Vagina (tissue), 2 donors: ENCODE measurements at regions not wholly inside any gene's neighbourhood (a gene's known extent, or its start where the extent isn't known, plus 50 kb on each side); places are given as distances from the start of the nearest gene placed in this dataset.

Experiments used
- DNase-seq, 2 donors: peaks; one replicate each; pipeline ENCODE4 v3.0.0-alpha.2; 2017; ENCODE audit errors: extremely low spot score in 2 of 2
- H3K27ac ChIP-seq: fragments of 200-600 bp; sonication (generic); one replicate; pipeline ENCODE4 v1.5.1; 2019
- H3K27me3 ChIP-seq: fragments of 200-600 bp; sonication (generic); one replicate; pipeline ENCODE4 v1.5.1; 2019
- H3K36me3 ChIP-seq, 2 donors: fragments of 200-600 bp; sonication (generic); one replicate each; pipeline ENCODE4 v1.5.1; 2017 to 2019
- H3K4me1 ChIP-seq: fragments of 200-600 bp; sonication (generic); one replicate; pipeline ENCODE4 v1.5.1; 2019
- H3K4me3 ChIP-seq, 2 donors: fragments of 200-600 bp; sonication (generic); 1 replicate in 1 of 2; 2 replicates in 1 of 2; pipeline ENCODE4 v1.5.1; 2016 to 2019
- H3K9me3 ChIP-seq: fragments of 200-600 bp; sonication (generic); one replicate; pipeline ENCODE4 v1.5.1; 2019
- POLR2A ChIP-seq, 2 donors: fragments of 450-650 bp; IDR thresholded peaks; one replicate each; pipeline ENCODE4 v1.6.1; 2017; ENCODE audit warnings: antibody characterized with exemption in 2 of 2, mild to moderate bottlenecking in 2 of 2, moderate library complexity in 2 of 2
- POLR2AphosphoS5 ChIP-seq, 2 donors: sonication (generic); formaldehyde crosslinking; IDR thresholded peaks; one replicate each; pipeline ENCODE4 v1.9.0; 2017; ENCODE audit warnings: antibody characterized with exemption in 2 of 2, mild to moderate bottlenecking in 2 of 2, low read depth in 1 of 2; ENCODE audit not compliant: insufficient read depth in 1 of 2
- intact Hi-C: fragments of 100-400 bp; cut with DNase I; formaldehyde crosslinking; loops from one replicate; pipeline ENCODE4 v1.15.1; 2023
- TF ChIP-seq, protein P1 (sequence below), 3 experiments: fragments of 450-650 bp in 2 of 3; fragments of 200-600 bp in 1 of 3; sonication (generic) in 1 of 3; IDR thresholded peaks; one replicate each; pipeline ENCODE4 v1.5.1; 2017 to 2019; ENCODE audit warnings: antibody characterized with exemption in 3 of 3, mild to moderate bottlenecking in 2 of 3, moderate library complexity in 2 of 3

DNA sequence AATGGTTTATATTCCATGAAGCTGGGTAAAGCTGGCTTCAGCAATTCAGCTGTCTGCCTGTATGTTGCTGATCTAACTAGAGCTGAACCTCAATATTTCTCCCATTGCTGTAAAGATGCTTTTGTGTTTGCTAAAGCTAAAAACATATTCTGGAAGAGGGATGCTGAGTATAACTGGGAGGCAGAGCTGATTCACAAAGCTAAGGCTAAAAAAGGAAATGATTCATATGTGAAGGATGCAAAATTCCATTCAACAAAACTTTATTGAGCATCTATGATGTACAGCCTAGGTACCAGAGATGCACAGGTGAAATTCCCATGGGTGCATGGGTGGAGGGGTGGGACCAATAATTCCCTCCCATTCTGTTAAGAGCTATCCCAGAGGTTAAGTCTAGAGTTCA, 193.9 kb downstream of the KIF18A start:
- Histone ChIP-seq H3K4me3 (no peak overlapping the region), H3K9me3 (no peaks in the 10 kb centered on the region), H3K27ac (no peak overlapping the region), H3K36me3 (no peaks in the 10 kb centered on the region), H3K4me1 (no peaks in the 10 kb centered on the region), H3K27me3 (no peaks in the 10 kb centered on the region)
- no peak for TF ChIP-seq POLR2AphosphoS5 (IDR thresholded peaks at IDR 0.05; ENCODE audit: insufficient read depth in 1 of 2, low read depth in 1 of 2)
- TF ChIP-seq, protein P1, sequence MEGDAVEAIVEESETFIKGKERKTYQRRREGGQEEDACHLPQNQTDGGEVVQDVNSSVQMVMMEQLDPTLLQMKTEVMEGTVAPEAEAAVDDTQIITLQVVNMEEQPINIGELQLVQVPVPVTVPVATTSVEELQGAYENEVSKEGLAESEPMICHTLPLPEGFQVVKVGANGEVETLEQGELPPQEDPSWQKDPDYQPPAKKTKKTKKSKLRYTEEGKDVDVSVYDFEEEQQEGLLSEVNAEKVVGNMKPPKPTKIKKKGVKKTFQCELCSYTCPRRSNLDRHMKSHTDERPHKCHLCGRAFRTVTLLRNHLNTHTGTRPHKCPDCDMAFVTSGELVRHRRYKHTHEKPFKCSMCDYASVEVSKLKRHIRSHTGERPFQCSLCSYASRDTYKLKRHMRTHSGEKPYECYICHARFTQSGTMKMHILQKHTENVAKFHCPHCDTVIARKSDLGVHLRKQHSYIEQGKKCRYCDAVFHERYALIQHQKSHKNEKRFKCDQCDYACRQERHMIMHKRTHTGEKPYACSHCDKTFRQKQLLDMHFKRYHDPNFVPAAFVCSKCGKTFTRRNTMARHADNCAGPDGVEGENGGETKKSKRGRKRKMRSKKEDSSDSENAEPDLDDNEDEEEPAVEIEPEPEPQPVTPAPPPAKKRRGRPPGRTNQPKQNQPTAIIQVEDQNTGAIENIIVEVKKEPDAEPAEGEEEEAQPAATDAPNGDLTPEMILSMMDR (IDR thresholded peaks at IDR 0.05): no peak
- TF ChIP-seq POLR2A (IDR thresholded peaks at IDR 0.05): no peak
- no peak for DNase-seq
- intact Hi-C loops: no loop called here

DNA sequence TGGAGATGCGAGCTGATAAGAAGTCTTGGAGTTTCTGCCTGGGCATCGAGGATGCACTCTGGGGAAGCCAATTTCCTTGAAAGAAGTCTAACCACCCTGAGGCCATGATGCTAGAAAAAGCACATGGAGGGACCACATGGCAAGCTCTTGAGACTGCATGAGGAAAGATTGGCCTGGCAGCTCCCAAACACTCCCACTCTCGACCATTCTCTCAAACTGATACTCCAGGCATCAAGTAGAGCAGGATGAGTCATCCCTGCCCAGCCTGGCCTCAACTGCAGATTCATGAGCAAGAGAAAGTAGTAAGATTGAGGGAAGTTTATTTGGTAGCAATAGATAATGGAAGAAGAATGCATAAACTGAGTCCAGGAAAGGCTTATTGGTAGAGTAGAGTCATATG, 194.3 kb downstream of the KIF18A start:
- no peaks in the 10 kb centered on the region for H3K9me3 ChIP-seq
- H3K36me3 ChIP-seq: no peaks in the 10 kb centered on the region
- H3K27me3 ChIP-seq: no peaks in the 10 kb centered on the region
- H3K27ac ChIP-seq: no peak overlapping the region
- no peaks in the 10 kb centered on the region for H3K4me1 ChIP-seq
- intact Hi-C loops: no loop called here
- no peak overlapping the region for H3K4me3 ChIP-seq
- no peak for DNase-seq
- no peak for TF ChIP-seq POLR2A (IDR thresholded peaks at IDR 0.05)
- no peak for TF ChIP-seq POLR2AphosphoS5 (IDR thresholded peaks at IDR 0.05; ENCODE audit: insufficient read depth in 1 of 2, low read depth in 1 of 2)
- TF ChIP-seq, protein P1 (IDR thresholded peaks at IDR 0.05): no peak

DNA sequence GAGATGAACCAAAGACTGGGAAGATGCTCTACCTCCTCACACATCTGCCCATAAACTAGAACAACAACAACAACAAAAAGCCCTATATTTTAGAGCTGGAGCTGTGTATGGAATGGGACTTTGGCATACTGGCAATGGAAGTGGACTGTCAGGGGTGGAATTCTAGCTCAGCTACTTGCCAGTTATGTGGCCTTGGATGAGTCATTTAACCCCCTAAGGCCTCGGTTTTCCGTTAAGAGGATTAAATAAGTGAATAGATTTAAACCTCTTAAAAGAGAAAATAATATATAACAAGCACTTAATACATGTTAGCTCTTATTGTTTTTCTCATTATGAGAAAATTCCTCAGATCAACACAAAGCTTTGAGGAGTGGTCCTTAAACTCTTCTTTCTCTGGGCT, 195.0 kb downstream of the KIF18A start:
- Histone ChIP-seq H3K4me3 (no peak overlapping the region), H3K27me3 (no peaks in the 10 kb centered on the region), H3K9me3 (no peaks in the 10 kb centered on the region), H3K27ac (no peak overlapping the region), H3K4me1 (no peaks in the 10 kb centered on the region), H3K36me3 (no peaks in the 10 kb centered on the region)
- intact Hi-C loops: no loop called here
- TF ChIP-seq POLR2A (IDR thresholded peaks at IDR 0.05): no peak
- no peak for TF ChIP-seq POLR2AphosphoS5 (IDR thresholded peaks at IDR 0.05; ENCODE audit: insufficient read depth in 1 of 2, low read depth in 1 of 2)
- TF ChIP-seq, protein P1 (IDR thresholded peaks at IDR 0.05): no peak
- no peak for DNase-seq

DNA sequence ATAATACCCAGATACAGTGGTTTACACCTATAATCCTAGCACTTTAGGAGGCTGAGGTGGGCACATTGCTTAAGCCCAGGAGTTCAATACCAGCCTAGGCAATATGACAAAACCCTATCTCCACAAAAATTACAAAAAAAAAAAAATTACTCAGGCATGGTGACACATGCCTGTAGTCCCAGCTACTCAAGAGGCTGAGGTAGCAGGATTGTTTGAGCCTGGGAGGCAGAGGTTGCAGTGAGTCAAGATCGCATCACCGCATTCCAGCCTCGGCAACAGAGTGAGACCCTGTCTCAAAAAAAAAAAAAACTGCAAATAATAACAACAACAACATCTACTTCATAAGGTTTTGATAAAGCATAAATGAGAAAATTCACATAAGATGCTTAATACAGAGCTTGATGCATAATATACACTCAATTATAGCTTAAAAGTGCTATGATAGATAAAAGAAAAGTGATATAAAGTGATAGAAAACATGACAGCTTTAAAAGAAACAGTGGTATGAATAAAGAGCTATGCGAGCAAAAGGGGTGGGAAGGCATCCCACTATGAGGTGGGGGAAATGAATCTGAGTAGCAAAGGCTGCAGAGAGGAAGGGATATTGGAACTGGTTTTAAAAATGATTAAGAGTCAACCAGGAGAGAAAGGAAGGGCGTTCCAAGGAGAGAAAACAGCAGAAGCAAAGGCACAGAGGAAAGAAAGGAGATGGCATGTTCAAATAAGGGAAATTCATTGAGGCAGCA, 197.6 kb downstream of the KIF18A start:
- Histone ChIP-seq H3K27ac (no peak overlapping the region), H3K9me3 (no peaks in the 10 kb centered on the region), H3K36me3 (no peaks in the 10 kb centered on the region), H3K27me3 (no peaks in the 10 kb centered on the region), H3K4me1 (no peaks in the 10 kb centered on the region), H3K4me3 (no peak overlapping the region)
- intact Hi-C loops: no loop called here
- TF ChIP-seq, protein P1 (IDR thresholded peaks at IDR 0.05): no peak
- no peak for TF ChIP-seq POLR2A (IDR thresholded peaks at IDR 0.05)
- TF ChIP-seq POLR2AphosphoS5 (IDR thresholded peaks at IDR 0.05; ENCODE audit: insufficient read depth in 1 of 2, low read depth in 1 of 2): no peak
- no peak for DNase-seq

DNA sequence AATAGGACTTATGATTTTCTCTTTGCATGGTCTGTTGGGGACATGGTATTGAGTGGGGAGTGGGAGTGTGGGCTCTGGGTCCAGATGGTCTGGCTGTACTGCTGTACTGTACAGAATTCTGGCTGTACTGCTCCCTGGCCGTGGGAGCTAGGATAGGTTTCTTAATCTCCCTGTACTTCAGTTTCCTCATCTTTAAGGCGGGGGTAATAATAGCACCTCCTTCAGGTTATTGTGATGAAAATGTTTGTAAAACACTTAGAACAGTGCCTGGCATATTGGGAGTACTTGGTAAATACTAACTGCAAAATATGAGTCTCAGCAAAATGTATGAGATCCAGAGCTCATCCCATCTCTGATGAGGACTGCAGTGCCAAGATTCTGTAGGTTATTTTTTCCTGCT, 198.6 kb downstream of the KIF18A start:
- intact Hi-C loops: no loop called here
- DNase-seq: no peak
- no peaks in the 10 kb centered on the region for H3K9me3 ChIP-seq
- H3K27ac ChIP-seq: no peak overlapping the region
- no peaks in the 10 kb centered on the region for H3K27me3 ChIP-seq
- H3K4me1 ChIP-seq: no peaks in the 10 kb centered on the region
- H3K4me3 ChIP-seq: no peak overlapping the region
- no peaks in the 10 kb centered on the region for H3K36me3 ChIP-seq
- TF ChIP-seq, protein P1 (IDR thresholded peaks at IDR 0.05): no peak
- TF ChIP-seq POLR2AphosphoS5 (IDR thresholded peaks at IDR 0.05; ENCODE audit: insufficient read depth in 1 of 2, low read depth in 1 of 2): no peak
- TF ChIP-seq POLR2A (IDR thresholded peaks at IDR 0.05): no peak
